H1 (cell line): ENCODE measurements at regions not wholly inside any gene's neighbourhood (a gene's known extent, or its start where the extent isn't known, plus 50 kb on each side); places are given as distances from the start of the nearest gene placed in this dataset.

ENCODE experiments used
- POLR2A ChIP-seq, 2 experiments: IDR thresholded peaks; 1 replicate in 1 of 2; 2 replicates in 1 of 2; pipeline ENCODE4 v1.6.1; 2011; ENCODE audit warnings: low read depth in 2 of 2, low read length in 2 of 2, mild to moderate bottlenecking in 2 of 2; ENCODE audit errors: control extremely low read depth in 1 of 2
- SP2 ChIP-seq: IDR thresholded peaks from 2 replicates; pipeline ENCODE4 v1.6.1; 2012; ENCODE audit warnings: mild to moderate bottlenecking, low read length, inconsistent platforms
- YY1 ChIP-seq: IDR thresholded peaks from 2 replicates; pipeline ENCODE4 v1.6.1; 2011; ENCODE audit warnings: low read depth, mild to moderate bottlenecking, low read length

- TF ChIP-seq POLR2A (IDR thresholded peaks at IDR 0.05; ENCODE audit: control extremely low read depth in 1 of 2, low read depth in 2 of 2, low read length in 2 of 2) (no peak), YY1 (no peak), SP2 (no peak)
These were observed 151.5 kb downstream of the WDR11 start for GRCh38 chr10:121002586-121003205.
